ENCODE measurements at regions not wholly inside any gene's neighbourhood (a gene's known extent, or its start where the extent isn't known, plus 50 kb on each side); places are given as distances from the start of the nearest gene placed in this dataset.

DNA sequence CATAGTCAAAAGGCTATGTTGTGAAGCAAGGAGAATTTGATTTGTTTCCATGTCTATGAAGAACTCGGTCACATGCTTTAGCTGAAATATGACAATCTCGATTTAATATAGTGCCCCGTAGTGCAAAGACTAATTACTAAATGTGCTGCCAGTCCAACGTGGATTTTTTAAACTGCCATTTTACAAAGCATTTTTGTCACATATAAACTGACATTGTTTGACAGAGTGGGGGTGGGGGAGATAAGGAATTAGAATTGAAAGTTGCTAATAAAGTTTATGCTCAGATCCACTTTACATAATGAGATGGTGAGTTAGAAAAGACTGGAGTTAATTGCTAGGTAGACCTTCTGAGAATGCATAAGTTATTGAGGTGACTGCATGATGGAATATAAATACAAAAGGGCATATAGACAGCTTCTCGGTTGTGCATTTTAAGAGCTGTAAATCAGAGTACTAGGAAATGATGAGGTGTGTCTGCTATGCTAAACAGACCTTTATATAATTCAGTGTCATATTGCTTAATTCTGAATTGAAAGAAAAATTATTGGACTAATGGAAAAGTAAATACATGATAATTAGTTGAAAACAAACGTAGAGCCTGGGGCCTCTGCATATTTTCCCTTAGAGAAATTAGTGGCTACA, 158.9 kb upstream of the MTNR1B start:
- Histone ChIP-seq H3K9me2 (no peaks in the 10 kb centered on the region), H3K4me1 (ENCODE audit: control insufficient read depth in 1 of 2, insufficient read depth in 2 of 2, low read depth in 1 of 2, low read length in 1 of 2) (no peaks in the 10 kb centered on the region), H4K20me1 (ENCODE audit: insufficient read depth) (no peaks in the 10 kb centered on the region), H3K79me2 (ENCODE audit: insufficient read depth) (no peaks in the 10 kb centered on the region), H3K27me3 (ENCODE audit: insufficient read depth) (no peaks in the 10 kb centered on the region), H3K9ac (no peak overlapping the region), H3K27ac (ENCODE audit: low read depth in 2 of 2, low read length in 1 of 2) (no peak overlapping the region), H2AFZ (ENCODE audit: low read depth) (no peak overlapping the region), H3K36me3 (replicated peaks in 1 of 2; ENCODE audit: control insufficient read depth in 1 of 2, insufficient read depth in 2 of 2, low read length in 1 of 2) (no peaks in the 10 kb centered on the region), H3K9me3 (no peaks in the 10 kb centered on the region), H3K4me2 (no peak overlapping the region), H3F3A (replicated peaks; ENCODE audit: insufficient read depth) (no peaks in the 10 kb centered on the region), H3K4me3 (ENCODE audit: low read depth in 2 of 2, low read length in 1 of 2) (no peak overlapping the region)
- TF ChIP-seq IRF3 (IDR thresholded peaks at IDR 0.05; ENCODE audit: low read depth, low read length) (no peak), GABPA (IDR thresholded peaks at IDR 0.05; ENCODE audit: low read depth) (no peak), NFIC (IDR thresholded peaks at IDR 0.05; ENCODE audit: borderline replicate concordance) (no peak), RXRA (IDR thresholded peaks at IDR 0.05; ENCODE audit: borderline replicate concordance, low read depth) (no peak), MXI1 (IDR thresholded peaks at IDR 0.05; ENCODE audit: low read depth, low read length) (no peak), ELF1 (IDR thresholded peaks at IDR 0.05) (no peak), YY1 (IDR thresholded peaks at IDR 0.05; ENCODE audit: low read depth) (no peak), TCF12 (IDR thresholded peaks at IDR 0.05) (no peak), ZBTB33 (IDR thresholded peaks at IDR 0.05; ENCODE audit: borderline replicate concordance, low read depth) (no peak), EZH2phosphoT487 (IDR thresholded peaks at IDR 0.05; ENCODE audit: borderline replicate concordance, low read depth) (no peak), TEAD4 (IDR thresholded peaks at IDR 0.05; ENCODE audit: borderline replicate concordance, insufficient read depth) (no peak), POLR2AphosphoS5 (IDR thresholded peaks at IDR 0.05; ENCODE audit: low read depth, low read length) (no peak), TAF1 (IDR thresholded peaks at IDR 0.05; ENCODE audit: borderline replicate concordance, low read depth, low read length) (no peak), PBX3 (IDR thresholded peaks at IDR 0.05) (no peak), CHD2 (IDR thresholded peaks at IDR 0.05; ENCODE audit: low read length, partially characterized antibody) (no peak), SMC3 (IDR thresholded peaks at IDR 0.05; ENCODE audit: low read depth, low read length) (no peak), RFX5 (IDR thresholded peaks at IDR 0.05; ENCODE audit: low read length) (no peak), SIN3A (IDR thresholded peaks at IDR 0.05; ENCODE audit: borderline replicate concordance, low read depth, low read length) (no peak)
- TF ChIP-seq, protein P1, sequence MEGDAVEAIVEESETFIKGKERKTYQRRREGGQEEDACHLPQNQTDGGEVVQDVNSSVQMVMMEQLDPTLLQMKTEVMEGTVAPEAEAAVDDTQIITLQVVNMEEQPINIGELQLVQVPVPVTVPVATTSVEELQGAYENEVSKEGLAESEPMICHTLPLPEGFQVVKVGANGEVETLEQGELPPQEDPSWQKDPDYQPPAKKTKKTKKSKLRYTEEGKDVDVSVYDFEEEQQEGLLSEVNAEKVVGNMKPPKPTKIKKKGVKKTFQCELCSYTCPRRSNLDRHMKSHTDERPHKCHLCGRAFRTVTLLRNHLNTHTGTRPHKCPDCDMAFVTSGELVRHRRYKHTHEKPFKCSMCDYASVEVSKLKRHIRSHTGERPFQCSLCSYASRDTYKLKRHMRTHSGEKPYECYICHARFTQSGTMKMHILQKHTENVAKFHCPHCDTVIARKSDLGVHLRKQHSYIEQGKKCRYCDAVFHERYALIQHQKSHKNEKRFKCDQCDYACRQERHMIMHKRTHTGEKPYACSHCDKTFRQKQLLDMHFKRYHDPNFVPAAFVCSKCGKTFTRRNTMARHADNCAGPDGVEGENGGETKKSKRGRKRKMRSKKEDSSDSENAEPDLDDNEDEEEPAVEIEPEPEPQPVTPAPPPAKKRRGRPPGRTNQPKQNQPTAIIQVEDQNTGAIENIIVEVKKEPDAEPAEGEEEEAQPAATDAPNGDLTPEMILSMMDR (IDR thresholded peaks at IDR 0.05): no peak
- TF ChIP-seq, protein P2, sequence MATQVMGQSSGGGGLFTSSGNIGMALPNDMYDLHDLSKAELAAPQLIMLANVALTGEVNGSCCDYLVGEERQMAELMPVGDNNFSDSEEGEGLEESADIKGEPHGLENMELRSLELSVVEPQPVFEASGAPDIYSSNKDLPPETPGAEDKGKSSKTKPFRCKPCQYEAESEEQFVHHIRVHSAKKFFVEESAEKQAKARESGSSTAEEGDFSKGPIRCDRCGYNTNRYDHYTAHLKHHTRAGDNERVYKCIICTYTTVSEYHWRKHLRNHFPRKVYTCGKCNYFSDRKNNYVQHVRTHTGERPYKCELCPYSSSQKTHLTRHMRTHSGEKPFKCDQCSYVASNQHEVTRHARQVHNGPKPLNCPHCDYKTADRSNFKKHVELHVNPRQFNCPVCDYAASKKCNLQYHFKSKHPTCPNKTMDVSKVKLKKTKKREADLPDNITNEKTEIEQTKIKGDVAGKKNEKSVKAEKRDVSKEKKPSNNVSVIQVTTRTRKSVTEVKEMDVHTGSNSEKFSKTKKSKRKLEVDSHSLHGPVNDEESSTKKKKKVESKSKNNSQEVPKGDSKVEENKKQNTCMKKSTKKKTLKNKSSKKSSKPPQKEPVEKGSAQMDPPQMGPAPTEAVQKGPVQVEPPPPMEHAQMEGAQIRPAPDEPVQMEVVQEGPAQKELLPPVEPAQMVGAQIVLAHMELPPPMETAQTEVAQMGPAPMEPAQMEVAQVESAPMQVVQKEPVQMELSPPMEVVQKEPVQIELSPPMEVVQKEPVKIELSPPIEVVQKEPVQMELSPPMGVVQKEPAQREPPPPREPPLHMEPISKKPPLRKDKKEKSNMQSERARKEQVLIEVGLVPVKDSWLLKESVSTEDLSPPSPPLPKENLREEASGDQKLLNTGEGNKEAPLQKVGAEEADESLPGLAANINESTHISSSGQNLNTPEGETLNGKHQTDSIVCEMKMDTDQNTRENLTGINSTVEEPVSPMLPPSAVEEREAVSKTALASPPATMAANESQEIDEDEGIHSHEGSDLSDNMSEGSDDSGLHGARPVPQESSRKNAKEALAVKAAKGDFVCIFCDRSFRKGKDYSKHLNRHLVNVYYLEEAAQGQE (IDR thresholded peaks at IDR 0.05; ENCODE audit: low read depth, low read length): no peak
- no peak for DNase-seq
- POLR2A ChIA-PET: no interaction called here
- CTCF ChIA-PET: interaction anchor here (1.1 kb wide), 1 partner anchor 9 kb away, joined by 3 read pairs; no protein-coding TSS in a partner anchor
- 66% methylated on average over 6 of the region's 6 CpGs for WGBS (ENCODE audit: low lambda C conversion rate)

Measured in SK-N-SH (cell line).